CD4-positive, alpha-beta T cell treated with Interleukin-4 for 1 hour (primary cell): ENCODE measurements at regions not wholly inside any gene's neighbourhood (a gene's known extent, or its start where the extent isn't known, plus 50 kb on each side); places are given as distances from the start of the nearest gene placed in this dataset.
"Not testable (repeated sequence)": the region's sequence is repeated elsewhere in the genome, so short reads cannot be mapped to it uniquely, and the experiment has no call there.

ENCODE experiments used
- DNase-seq, 2 donors: peaks; one replicate each; pipeline ENCODE4 v3.0.0-alpha.2; 2020 to 2022

DNA sequence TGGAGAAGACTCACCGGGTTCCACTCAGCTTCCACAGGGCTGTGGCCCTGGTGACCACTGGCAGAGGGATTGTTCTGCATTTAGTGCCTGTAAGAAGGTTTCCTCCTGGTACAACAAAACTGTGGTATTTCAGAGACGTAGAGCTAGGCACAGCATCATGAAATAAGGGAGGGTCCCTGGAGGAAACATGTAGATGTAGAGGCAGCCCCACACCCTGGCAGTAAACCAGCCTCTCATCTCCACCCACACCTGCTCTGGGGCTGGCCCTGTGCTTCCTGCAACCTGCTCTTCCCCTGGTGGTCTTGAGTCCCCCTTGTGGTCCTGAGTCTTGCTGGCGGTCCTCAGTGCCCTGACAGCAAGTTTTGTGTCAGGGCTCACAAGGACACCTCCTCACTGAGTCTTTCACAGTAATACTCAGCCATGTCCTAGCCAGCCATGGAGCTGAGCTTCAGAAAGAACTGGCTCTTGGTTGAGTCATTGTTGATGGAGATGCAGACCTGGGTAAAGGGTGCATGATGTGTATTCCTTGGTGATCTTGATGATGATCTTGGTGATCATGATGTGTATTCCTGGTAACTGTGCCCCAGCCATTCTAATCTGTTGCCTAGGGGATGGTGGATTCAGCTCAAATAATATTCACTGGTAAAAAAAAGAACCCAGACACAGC is 121.8 kb downstream of the OR4M2 start:
- DNase-seq, result not testable (repeated sequence)

DNA sequence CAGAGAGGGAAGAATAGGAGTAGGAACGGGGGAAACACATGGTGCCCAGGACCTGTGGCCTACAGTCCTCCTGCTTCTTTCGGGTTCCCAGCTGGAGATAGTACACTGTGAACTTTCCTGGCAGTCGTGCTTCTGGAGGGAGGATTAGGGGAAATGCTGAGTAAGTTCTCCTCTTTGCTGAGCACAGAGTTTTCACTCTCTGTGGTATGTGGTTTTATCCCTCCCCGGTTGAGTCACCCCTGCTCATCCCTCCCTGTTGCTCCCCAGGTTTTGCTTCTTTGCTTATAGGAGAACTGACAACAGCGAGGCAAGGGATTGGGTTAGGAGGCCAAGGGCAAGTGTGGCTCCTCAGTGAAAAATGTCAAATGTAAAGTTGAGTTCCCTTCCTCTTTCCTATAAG is 122.9 kb downstream of the OR4M2 start:
- DNase-seq, result not testable (repeated sequence)

DNA sequence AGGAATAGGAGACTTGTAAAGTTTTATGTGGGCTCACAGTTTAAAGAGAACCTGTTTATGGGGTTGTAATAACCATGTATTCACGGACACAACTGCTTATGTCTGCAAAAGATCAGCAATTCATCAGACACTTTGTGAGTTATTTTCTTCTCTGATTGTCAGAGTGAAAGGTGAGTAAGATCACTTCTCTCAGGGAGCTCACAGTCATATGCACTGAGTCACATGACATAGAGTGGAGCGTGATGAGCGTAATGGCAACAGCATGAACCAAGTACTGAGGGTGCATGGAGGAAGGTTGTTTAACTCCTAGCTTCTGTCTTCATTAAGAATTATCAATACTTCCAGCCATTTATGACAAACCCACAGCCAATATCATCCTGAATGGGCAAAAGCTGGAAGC is 128.8 kb downstream of the OR4M2 start:
- not testable (repeated sequence) for DNase-seq

DNA sequence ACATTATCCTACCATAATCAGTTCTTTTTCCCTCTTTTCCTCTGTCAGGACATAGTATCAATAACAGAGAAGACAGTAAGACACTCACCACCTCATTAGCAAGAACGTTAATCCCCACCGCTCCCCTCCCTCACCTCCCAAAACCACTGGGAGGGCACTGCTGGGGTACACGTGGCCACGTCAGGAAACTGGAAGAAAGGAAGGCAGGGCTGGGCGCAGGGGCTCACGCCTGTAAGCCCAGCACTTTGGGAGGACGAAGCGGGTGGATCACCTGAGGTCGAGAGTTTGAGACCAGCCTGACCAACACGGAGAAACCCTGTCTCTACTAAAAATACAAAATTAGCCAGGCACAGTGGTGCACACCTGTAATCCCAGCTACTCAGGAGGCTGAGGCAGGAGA is 142.3 kb downstream of the OR4M2 start:
- DNase-seq, result peak in 1 of 2 donors; percentile 8

DNA sequence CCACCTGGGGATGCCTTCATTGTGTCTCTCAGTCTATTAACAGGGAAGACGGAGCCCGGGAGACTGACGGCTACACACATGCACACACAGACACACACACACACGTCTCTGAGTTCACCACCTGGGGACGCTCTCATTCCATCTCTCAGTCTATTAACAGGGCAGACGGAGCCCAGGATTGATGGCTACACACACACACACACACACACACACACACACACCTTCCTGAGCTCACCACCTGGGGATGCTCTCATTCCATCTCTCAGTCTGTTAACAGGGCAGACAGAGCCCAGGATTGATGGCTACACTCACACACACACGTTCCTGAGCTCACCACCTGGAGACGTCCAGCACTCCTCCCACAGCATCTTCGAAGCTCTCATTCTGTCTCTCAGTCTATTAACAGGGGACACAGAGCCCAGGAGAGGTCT is 143.9 kb downstream of the OR4M2 start:
- peak in 1 of 2 donors; percentile 11 for DNase-seq

DNA sequence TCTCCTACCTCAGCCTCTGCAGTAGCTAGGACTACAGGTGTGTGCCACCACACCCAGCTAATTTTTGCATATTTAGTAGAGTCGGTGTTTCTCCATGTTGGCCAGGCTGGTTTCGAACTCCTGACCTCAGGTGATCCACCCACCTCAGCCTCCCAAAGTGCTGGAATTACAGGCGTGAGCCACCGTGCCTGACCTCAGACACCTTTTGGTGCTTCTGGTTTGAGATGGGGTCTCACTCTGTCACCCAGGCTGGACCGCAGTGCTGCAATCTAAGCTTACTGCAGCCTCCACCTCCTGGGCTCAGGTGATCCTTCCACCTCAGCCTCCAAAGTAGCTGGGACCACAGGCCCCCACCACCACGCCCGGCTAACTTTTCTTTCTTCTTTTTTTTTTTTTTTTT is 144.6 kb downstream of the OR4M2 start:
- DNase-seq, result peak in 1 of 2 donors; percentile 10

DNA sequence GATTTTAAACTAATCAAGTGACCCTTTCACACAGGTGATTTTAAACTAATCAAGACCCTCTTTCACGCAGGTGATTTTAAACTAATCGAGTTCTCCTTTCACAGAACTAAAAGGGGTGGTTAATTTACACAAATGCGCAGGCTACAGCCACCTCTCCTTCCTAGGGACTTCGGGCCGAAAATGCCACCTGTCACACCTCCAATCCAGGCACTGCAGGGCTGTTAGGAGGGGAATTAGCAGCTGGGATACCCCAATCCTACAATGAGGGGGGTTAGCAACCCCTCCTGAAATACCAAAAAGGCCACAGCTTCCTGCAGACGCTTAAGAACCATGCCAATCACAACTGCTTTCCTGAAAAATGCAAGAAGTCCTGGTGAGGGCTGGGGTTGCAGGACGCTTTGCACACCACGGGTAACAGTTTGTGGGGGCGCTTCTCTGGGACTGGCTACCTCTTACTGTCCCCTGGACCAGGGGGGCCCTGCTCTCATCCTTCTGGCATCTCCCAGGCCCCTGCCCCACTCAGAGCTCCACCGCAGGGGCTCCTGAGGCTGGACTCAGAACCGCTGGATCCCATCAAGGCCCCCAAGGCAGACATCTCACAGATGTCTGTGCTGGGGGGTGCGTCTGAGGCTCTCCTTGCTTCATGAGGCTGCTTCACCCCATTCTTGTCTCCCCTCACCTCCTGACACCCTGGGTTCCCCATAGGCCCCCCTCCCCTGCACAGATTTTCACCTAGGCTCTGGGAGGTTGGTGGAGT is 145.9 kb downstream of the OR4M2 start:
- no peak for DNase-seq

DNA sequence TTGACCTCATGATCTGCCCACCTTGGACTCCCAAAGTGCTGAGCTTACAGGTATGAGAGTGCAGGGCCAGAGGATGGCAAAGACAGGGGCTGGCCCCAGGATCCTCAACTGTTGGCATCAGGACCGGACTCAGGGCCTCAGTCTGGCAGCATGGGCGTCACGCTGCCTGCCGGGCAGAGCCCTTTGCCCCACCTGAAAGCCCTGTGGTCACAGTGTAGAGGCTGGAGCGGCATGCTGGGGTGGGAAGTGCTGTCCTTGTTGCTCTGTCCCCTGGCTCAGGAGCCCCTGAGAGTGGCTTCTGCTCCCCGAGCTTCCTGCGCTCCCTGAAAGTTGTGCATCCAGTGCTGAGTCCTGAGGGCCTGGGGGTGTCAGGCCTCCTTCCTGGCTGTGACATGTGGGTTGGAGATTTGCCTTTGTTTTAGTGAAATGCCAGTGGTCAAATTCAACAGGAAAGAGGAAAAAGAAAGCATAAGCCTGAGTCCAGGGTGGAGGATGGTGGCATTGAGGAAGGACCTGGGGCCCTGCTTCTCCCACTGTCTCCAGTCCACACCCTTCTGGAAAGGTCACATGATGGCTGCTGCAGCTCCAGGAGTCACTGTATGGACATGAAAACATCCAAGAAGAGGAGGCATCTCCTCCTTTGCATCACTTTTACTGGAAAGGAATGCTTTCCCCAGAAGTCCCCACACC is 147.2 kb downstream of the OR4M2 start:
- no peak for DNase-seq

DNA sequence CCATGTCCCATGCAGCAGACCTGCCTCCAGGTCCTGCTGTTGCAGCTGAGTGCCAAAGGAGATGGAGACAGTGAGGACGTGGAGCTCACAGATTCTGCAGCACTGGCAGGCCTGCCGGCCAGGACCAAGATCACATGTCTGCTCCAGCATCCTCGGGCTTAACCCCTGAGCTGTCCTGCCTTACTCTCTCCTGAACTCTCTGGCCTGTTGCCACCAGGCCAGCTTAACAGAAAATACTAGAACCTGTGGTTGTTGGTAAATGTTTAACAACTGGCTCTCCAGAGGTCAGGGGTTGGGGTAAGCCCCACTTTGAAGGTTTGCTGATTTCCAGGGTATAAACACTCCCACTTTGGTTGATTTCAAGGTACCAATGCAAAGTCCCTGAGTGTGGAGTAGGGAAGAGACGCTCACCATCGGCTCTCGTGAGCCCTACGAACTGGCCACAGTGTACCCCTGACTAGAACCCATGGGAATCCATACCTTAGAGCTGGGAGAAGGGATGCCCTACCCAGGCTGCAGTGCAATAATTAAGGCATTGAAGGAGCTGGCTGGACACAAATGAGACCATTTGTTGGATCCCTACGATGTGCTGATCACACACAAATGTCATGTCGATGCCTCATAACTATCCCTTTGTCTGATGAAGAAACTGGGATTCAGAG is 147.9 kb downstream of the OR4M2 start:
- no peak for DNase-seq

DNA sequence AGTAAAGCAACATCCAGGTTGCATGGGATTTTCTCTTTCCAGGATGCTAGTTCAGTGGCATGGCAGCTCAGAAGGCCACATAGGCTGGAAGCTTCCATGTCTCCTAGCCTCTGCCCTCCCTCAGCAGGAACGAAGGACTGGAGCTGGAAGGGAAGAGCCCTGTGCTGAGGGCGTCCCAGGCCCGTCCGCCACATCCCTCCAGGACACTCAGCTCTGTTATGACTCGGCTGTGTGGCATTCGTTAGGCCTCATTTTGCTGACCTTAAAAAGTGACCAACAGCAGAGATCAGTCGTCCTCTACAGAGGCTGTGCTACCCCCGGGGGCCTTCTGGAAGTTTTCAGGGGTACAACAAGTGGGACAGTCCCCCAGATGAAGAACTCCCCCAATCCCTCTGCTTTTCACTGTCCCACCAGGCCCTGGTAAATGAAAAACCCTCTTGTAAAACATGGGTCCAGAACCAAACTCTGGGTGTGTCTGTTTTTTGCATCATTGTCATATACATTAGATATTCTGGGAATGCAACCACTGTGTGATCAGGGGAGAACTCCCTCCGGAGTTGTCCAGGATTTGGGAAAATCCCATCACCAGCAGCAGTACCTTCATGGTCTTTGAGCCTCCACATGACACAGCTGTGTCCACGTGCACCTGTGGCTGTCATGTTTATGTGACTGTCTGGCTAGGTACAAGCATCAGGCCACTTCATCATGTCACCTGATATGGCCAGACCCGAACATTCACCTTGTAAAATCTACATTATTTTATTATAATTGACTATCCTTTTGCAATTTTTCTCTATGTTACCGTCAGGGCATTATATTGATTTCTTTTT is 149.9 kb downstream of the OR4M2 start:
- no peak for DNase-seq

DNA sequence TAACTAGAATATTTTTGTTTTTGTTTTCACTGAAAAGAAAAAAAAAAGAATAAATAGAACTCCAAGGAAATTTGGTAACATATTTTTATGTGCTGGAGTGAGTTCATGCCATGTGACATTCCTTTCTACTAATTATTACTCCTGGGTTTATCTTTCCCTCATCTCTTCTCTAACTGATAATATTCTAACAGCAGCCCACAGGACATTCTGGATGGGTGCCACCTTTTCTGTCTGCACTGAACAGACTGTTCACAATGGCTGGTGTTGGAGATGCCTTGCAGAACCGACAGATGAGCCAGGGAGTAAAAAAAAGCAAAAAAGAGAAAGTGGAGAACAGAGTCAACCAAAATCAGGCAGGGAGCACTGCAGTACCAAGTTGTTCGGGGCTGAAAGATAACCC is 151.3 kb downstream of the OR4M2 start:
- no peak for DNase-seq

DNA sequence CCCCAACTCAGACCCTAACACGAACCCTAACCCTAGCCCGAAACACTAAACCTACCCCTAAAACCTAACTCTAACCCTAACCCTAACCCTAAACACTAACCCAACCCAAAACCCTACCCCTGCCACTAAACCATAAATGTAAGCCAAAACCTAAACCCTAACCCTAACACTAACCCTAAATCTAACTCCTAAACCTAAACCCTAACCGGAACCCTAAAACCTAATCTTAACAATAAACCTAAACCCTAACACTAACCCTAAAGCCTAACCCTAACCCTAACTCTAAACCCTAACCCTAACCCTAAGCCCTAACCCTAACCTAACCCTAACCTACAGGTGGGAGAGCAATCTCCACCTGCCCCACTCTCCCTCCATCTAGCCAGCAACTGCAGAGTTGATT is 152.3 kb downstream of the OR4M2 start:
- DNase-seq, result no peak

DNA sequence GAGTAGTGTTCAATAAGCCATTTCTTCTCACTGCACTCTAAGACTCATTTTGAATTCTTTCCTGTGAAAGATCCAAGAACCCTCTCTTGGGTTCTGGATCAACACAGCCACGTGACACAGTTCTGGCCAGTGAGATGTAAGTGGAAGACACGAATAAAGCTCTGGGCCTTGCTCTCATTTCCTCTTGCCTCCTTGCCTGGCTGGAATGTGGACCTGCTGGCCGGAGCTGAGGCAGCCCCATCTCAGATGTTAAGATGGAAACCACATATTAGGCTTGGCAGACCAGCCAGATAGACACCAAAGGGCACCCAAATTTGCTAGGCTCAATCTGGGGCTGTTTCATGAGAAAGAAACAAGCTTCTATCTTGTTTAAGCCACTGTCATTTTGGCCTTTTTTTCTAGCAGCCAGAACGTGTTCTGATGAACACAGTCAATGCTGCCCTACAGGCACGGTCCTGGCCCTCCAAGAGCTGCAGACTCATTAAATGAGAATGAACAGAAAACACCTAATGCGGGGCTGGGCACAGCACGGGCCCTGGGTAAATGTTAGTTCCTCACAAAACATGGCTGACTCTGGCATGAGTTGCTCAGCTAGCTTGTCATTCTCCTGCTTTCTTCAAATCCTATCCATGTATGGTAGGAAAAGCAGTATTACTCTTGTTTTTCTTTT is 155.1 kb downstream of the OR4M2 start:
- not testable (repeated sequence) for DNase-seq

DNA sequence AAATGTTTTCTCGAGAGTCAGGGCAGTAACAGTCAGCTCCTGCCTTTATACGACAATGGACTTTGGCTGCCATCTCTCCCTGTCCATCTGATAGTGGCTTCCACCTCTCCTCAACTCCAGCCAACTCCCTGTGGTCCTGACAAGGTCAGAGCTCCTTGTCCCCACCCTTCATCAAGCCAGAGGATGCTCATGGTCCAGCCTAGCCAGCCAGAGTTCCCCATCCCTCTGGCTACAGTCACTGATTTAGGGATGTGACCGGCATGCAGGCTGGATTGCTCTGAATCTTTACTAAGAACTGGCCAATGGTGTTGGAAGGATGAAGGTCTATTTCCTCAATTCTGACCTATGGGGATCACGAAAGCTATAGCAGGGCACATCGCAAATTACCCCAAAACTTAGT is 156.1 kb downstream of the OR4M2 start:
- no peak for DNase-seq

DNA sequence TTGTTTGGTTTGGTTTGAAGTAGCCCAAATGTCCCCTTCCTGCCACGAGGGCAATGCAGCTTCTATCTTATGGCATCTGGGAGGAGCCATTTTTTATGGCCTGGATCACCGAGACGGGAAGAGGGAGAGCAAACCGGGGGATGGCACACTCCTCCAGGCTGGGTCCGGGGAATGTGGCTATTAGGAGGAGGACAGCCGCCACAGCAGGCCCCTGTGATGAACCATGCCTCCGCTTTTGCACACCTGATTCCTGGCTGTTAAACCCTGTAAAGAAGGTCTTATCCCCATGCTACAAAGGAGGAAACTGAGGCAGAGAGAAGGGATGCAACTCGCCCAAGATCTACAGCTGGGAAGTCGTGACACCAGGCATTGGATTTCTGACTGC is 157.6 kb downstream of the OR4M2 start:
- no peak for DNase-seq

DNA sequence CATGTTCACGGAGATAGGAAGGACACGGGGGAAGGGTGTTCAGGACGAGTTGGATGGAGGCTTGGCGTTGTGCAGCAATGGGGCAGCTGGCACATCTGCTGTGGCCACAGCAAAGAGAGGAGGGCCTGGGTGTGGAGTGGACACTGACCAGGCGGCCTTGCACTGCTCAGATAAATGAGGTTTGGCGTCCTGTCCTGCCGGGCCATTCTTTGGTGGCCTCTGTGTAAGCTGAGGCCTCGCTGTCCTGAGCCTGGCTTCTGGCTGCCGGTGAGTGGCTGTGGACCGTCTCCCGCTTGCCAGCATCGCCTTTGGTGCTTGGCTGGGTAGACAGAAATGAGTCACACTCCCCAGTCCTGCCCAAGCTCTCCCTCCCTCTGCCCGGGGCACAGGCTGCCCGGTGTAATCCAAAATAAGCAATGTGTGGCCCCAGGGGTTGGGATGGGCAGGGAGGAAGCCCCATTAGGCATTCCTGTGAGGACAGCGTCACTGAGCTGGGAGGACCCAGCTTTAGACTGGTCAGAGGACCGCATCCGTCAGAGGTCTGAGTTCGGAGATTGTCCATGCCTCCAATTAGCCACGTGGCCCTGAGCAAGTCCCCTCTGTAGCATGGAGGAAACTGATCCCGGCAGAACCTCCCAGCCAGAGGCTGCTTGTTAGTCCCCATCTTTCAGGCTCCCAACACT is 158.1 kb downstream of the OR4M2 start:
- not testable (repeated sequence) for DNase-seq

DNA sequence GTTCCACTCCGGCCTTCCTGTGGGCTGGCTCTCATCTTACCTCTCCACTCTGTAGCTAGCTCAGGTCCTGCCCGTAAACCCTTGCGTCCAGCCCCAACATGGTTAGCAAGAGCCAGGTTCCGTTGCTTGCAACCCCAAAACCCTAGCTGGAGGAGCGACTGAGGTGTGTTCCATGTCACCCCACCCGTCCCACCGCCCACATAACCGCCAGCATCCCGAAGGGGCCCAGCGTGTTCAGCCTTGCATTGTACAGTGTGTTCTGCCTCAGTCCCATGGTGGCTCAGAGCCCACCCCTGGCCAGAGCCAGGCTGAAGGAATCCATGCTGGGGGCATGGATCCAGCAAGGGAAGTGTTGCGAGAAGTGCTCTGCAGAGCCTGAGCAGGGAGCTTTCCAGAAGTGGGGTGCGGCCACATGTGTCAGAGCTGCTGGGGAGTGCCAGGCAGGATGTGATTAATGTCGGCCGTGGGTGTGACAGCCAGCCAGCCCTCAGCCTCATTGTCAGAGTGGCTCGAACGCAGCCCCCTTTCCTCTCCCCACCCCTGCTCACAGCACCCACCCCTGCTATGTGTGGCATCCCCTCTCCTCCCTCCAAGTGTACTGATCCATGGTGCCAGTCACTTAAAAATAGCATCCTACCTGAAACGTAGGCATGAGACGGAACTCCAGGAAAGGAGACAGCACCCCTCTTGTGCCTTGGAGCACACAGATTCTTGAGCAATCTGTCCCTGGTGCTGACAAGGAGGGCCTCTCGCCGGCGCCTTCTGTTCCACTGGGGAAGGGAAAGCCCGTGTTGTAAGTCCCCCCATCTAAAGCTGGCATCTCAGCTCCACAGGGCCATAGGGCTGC is 158.9 kb downstream of the OR4M2 start:
- DNase-seq, result not testable (repeated sequence)

DNA sequence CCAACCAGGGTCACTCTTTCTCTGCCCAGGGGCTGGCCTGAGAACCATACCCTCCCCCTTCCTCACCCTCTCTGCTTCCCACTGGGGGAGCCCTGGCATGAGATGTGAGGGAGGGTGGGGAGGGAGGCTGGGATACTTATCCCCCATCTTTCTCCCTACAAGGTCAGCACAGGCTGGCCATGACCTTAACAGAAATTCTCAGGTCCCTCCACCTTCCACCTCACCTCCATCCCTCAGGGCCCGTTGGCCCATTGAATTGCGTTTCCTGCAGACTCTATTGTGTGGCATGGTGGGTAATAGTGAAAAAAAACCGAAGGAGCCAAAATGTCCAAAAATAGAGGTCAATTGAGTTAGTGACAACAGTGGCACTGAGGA is 159.5 kb downstream of the OR4M2 start:
- DNase-seq, result no peak

DNA sequence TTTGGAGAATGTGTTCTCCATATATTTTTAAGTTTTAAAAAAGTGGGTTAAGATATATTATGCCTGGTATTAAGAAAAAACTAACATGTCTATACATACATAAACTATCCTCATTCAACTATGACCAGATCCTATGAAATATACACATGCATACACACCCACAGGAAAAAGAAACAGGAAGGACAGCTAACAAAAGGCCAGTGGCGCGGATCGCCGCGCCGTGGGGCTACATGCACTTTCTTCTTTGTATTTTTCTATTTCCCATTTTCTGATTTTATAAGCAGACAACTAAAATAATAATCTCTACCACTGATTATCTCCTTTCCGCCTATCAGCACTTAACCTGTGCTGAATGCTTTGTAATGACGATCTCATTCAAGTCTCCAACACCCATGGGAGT is 160.1 kb downstream of the OR4M2 start:
- no peak for DNase-seq

DNA sequence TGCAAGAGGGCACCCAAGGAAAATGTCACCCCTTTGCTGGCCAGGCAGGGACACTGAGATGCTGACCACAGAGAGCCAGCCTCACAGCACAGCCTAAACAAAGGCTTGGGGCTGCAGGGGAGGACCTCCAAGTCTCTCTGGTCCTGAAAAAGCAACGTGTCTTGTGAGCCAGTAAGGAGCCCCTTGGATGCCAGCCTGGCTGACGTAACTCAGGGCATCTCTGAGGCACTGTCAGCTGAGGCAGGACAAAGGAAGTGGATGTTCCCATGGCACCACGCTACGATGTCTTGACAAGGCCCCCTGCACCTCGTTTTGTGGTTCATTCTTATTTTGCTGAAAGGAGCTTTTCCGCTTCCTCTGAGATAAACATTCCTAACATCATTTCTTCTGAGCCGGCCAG is 160.7 kb downstream of the OR4M2 start:
- DNase-seq, result no peak
